H54 (cell line): ENCODE measurements at regions not wholly inside any gene's neighbourhood (a gene's known extent, or its start where the extent isn't known, plus 50 kb on each side); places are given as distances from the start of the nearest gene placed in this dataset.

ENCODE experiments used
- DNase-seq: peaks from one replicate; pipeline ENCODE4 v3.0.0; 2011; ENCODE audit warnings: low spot score, mixed read lengths; ENCODE audit not compliant: insufficient read length
- FAIRE-seq: peaks from 3 replicates; lab custom pipeline; 2011; peaks lifted over from hg19 to GRCh38; lab: Jason Lieb, UNC
- POLR2A ChIP-seq: IDR thresholded peaks from 2 replicates; pipeline ENCODE4 v1.6.1; 2011; ENCODE audit warnings: low read depth, mild to moderate bottlenecking, low read length

- no peak for TF ChIP-seq POLR2A
- no peak for FAIRE-seq
- no peak for DNase-seq
Observed at GRCh38 chr9:126159430-126160060, 167.1 kb upstream of the MVB12B start.

- DNase-seq (no peak), FAIRE-seq (no peak)
- no peak for TF ChIP-seq POLR2A
Observed at GRCh38 chr9:126160067-126160853, 166.4 kb upstream of the MVB12B start.

- FAIRE-seq: no peak
- no peak for TF ChIP-seq POLR2A
- no peak for DNase-seq
Observed at GRCh38 chr9:126160854-126161329, 165.7 kb upstream of the MVB12B start.

- FAIRE-seq (no peak), DNase-seq (no peak)
- no peak for TF ChIP-seq POLR2A
Observed at GRCh38 chr9:126162611-126163381, 163.8 kb upstream of the MVB12B start.

- TF ChIP-seq POLR2A: no peak
- DNase-seq: no peak
- no peak for FAIRE-seq
Observed at GRCh38 chr9:126164796-126165525, 161.7 kb upstream of the MVB12B start.

- FAIRE-seq (no peak), DNase-seq (no peak)
- no peak for TF ChIP-seq POLR2A
Observed at GRCh38 chr9:126165755-126166154, 160.9 kb upstream of the MVB12B start.

GRCh38 chr9:126166291-126166690 is 160.3 kb upstream of the MVB12B start:
- no peak for DNase-seq
- no peak for FAIRE-seq
- no peak for TF ChIP-seq POLR2A

- no peak for FAIRE-seq
- DNase-seq: no peak
- no peak for TF ChIP-seq POLR2A
Observed at GRCh38 chr9:126166866-126167265, 159.8 kb upstream of the MVB12B start.

- no peak for FAIRE-seq
- TF ChIP-seq POLR2A: no peak
- no peak for DNase-seq
Observed at GRCh38 chr9:126169736-126170135, 156.9 kb upstream of the MVB12B start.

GRCh38 chr9:126170286-126170823 is 156.3 kb upstream of the MVB12B start:
- FAIRE-seq (no peak), DNase-seq (no peak)
- no peak for TF ChIP-seq POLR2A

GRCh38 chr9:126171641-126172040 is 155.0 kb upstream of the MVB12B start:
- TF ChIP-seq POLR2A: no peak
- no peak for FAIRE-seq
- DNase-seq: no peak

- FAIRE-seq (no peak), DNase-seq (no peak)
- no peak for TF ChIP-seq POLR2A
Observed at GRCh38 chr9:126173401-126173800, 153.2 kb upstream of the MVB12B start.

- DNase-seq (no peak), FAIRE-seq (no peak)
- TF ChIP-seq POLR2A: no peak
Observed at GRCh38 chr9:126173929-126174328, 152.7 kb upstream of the MVB12B start.
